ENCODE measurements at regions not wholly inside any gene's neighbourhood (a gene's known extent, or its start where the extent isn't known, plus 50 kb on each side); places are given as distances from the start of the nearest gene placed in this dataset.

DNA sequence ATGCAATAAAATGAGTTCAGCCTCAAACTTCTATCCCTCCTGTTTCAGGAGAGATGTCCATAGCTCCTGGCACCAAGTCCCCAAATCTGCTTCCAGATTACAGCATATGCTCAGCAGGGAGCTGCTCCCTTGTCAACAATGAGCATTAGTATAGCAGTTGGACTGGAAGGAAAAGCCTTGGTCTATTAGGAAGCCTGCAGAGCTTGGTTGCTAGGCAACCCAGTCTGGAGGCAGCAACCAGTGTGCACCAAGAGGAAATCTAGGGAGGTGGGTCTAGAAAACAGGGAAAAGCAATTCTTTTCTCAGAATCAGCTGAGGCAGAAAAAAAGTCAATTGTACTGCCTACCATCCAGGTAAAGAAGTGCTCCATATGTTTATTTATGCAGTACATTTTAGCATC, 229.5 kb upstream of the NMUR2 start:
- TF ChIP-seq, protein P1, sequence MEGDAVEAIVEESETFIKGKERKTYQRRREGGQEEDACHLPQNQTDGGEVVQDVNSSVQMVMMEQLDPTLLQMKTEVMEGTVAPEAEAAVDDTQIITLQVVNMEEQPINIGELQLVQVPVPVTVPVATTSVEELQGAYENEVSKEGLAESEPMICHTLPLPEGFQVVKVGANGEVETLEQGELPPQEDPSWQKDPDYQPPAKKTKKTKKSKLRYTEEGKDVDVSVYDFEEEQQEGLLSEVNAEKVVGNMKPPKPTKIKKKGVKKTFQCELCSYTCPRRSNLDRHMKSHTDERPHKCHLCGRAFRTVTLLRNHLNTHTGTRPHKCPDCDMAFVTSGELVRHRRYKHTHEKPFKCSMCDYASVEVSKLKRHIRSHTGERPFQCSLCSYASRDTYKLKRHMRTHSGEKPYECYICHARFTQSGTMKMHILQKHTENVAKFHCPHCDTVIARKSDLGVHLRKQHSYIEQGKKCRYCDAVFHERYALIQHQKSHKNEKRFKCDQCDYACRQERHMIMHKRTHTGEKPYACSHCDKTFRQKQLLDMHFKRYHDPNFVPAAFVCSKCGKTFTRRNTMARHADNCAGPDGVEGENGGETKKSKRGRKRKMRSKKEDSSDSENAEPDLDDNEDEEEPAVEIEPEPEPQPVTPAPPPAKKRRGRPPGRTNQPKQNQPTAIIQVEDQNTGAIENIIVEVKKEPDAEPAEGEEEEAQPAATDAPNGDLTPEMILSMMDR (IDR thresholded peaks at IDR 0.05), result no peak
- TF ChIP-seq POLR2A (IDR thresholded peaks at IDR 0.05), result no peak

Measured in right lobe of liver (tissue), 4 donors.